22Rv1 (cell line): ENCODE measurements at regions not wholly inside any gene's neighbourhood (a gene's known extent, or its start where the extent isn't known, plus 50 kb on each side); places are given as distances from the start of the nearest gene placed in this dataset.

Experiments used
- ZFX ChIP-seq: fragments of 450-650 bp; IDR thresholded peaks from 2 replicates; pipeline ENCODE4 v1.6.1; 2017; ENCODE audit warnings: antibody characterized with exemption, borderline replicate concordance
- TF ChIP-seq, protein P1 (sequence below): fragments of 450-650 bp; IDR thresholded peaks from 2 replicates; pipeline ENCODE4 v1.5.1; 2017; ENCODE audit warnings: mild to moderate bottlenecking

DNA sequence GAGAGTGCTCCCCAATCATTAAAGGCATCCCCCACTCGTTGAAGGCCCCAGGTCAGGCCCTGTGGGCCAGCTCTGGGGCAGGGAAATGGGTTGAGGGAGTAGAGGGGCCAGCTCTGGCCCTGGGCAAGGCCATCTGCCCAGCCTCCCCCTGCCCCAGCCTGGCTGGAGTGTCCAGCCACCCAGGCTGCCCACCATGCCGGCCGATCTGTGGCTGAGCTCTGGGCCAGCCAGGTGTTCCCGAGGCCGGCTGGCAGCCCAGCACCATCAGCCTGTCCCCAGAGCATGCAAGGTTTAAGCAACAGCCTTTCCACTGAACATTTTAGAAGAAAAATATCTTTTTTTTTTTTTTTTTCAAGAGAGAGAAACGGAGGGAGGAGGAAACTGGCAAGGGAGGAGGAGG, 62.8 kb upstream of the LINGO1 start:
- TF ChIP-seq, protein P1, sequence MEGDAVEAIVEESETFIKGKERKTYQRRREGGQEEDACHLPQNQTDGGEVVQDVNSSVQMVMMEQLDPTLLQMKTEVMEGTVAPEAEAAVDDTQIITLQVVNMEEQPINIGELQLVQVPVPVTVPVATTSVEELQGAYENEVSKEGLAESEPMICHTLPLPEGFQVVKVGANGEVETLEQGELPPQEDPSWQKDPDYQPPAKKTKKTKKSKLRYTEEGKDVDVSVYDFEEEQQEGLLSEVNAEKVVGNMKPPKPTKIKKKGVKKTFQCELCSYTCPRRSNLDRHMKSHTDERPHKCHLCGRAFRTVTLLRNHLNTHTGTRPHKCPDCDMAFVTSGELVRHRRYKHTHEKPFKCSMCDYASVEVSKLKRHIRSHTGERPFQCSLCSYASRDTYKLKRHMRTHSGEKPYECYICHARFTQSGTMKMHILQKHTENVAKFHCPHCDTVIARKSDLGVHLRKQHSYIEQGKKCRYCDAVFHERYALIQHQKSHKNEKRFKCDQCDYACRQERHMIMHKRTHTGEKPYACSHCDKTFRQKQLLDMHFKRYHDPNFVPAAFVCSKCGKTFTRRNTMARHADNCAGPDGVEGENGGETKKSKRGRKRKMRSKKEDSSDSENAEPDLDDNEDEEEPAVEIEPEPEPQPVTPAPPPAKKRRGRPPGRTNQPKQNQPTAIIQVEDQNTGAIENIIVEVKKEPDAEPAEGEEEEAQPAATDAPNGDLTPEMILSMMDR, result no peak
- TF ChIP-seq ZFX, result no peak
